NCI-H345 treated with DMSO at 0.1 percent for 48 hours (cell line): ENCODE measurements at regions not wholly inside any gene's neighbourhood (a gene's known extent, or its start where the extent isn't known, plus 50 kb on each side); places are given as distances from the start of the nearest gene placed in this dataset.

Experiments
- DNase-seq: peaks from one replicate; lab custom pipeline; 2025; ENCODE audit not compliant: unreplicated experiment; lab: John Stamatoyannopoulos, UW

GRCh38 chr2:161570424-161571050 is 53.7 kb upstream of the SLC4A10 start:
- no peak for DNase-seq

GRCh38 chr2:161571051-161571429 is 53.2 kb upstream of the SLC4A10 start:
- DNase-seq = no peak
